Urinary bladder (tissue), 3 donors: ENCODE measurements at regions not wholly inside any gene's neighbourhood (a gene's known extent, or its start where the extent isn't known, plus 50 kb on each side); places are given as distances from the start of the nearest gene placed in this dataset.

Source experiments
- DNase-seq: peaks from one replicate; pipeline ENCODE4 v3.0.0-alpha.2; 2015; ENCODE audit errors: extremely low spot score
- H3K27ac ChIP-seq: one replicate; pipeline ENCODE4 v1.5.1; 2013; ENCODE audit warnings: low read depth, mild to moderate bottlenecking, moderate library complexity
- H3K36me3 ChIP-seq: one replicate; pipeline ENCODE4 v1.6.1; 2013; ENCODE audit warnings: mild to moderate bottlenecking, moderate library complexity; ENCODE audit not compliant: insufficient read depth
- H3K4me1 ChIP-seq: one replicate; pipeline ENCODE4 v1.6.1; 2013; ENCODE audit warnings: mild to moderate bottlenecking, moderate library complexity; ENCODE audit not compliant: insufficient read depth
- H3K4me3 ChIP-seq: one replicate; pipeline ENCODE4 v1.5.1; 2013; ENCODE audit warnings: low read depth, low read length
- WGBS: extraction: QIAGEN DNeasy Blood & Tissue Kit; methylation state at CpG from one replicate; pipeline ENCODE4 v1.1.7; 2013; 5-methylcytosine and 5-hydroxymethylcytosine counted together
- donor health status: healthy with polysubstance abuse.
- donor health status: healthy.

- no peaks in the 10 kb centered on the region for H3K4me1 ChIP-seq
- H3K27ac ChIP-seq, result no peak overlapping the region
- DNase-seq, result no peak
- H3K4me3 ChIP-seq, result no peak overlapping the region
- no peaks in the 10 kb centered on the region for H3K36me3 ChIP-seq
- 90% methylated on average over 7 of the region's 7 CpGs for WGBS
Measured at GRCh38 chr20:61130156-61130555, 121.9 kb upstream of the CDH4 start.

GRCh38 chr20:61131944-61132343 is 120.1 kb upstream of the CDH4 start:
- no peak overlapping the region for H3K27ac ChIP-seq
- DNase-seq, result no peak
- H3K4me1 ChIP-seq, result no peaks in the 10 kb centered on the region
- WGBS, result 85% methylated on average over 9 of the region's 9 CpGs
- H3K4me3 ChIP-seq, result no peak overlapping the region
- no peaks in the 10 kb centered on the region for H3K36me3 ChIP-seq

GRCh38 chr20:61133611-61134010 is 118.5 kb upstream of the CDH4 start:
- Histone ChIP-seq H3K27ac (no peak overlapping the region), H3K36me3 (no peaks in the 10 kb centered on the region), H3K4me1 (no peaks in the 10 kb centered on the region), H3K4me3 (no peak overlapping the region)
- 63% methylated on average over 6 of the region's 6 CpGs for WGBS
- DNase-seq, result no peak

- Histone ChIP-seq H3K27ac (no peak overlapping the region), H3K4me1 (no peaks in the 10 kb centered on the region), H3K4me3 (no peak overlapping the region), H3K36me3 (no peaks in the 10 kb centered on the region)
- whole genome bisulfite sequencing, result 24% methylated on average over 9 of the region's 9 CpGs
- DNase-seq, result no peak
Measured at GRCh38 chr20:61134296-61135030, 117.6 kb upstream of the CDH4 start.

- 58% methylated on average over 11 of the region's 11 CpGs for WGBS
- Histone ChIP-seq H3K4me1 (no peaks in the 10 kb centered on the region), H3K4me3 (no peak overlapping the region), H3K36me3 (no peaks in the 10 kb centered on the region), H3K27ac (no peak overlapping the region)
- DNase-seq, result no peak
Measured at GRCh38 chr20:61135266-61135665, 116.8 kb upstream of the CDH4 start.

- Histone ChIP-seq H3K4me1 (no peaks in the 10 kb centered on the region), H3K36me3 (no peaks in the 10 kb centered on the region), H3K27ac (no peak overlapping the region), H3K4me3 (no peak overlapping the region)
- 12% methylated on average over 15 of the region's 15 CpGs for WGBS
- DNase-seq, result no peak
Measured at GRCh38 chr20:61135968-61136367, 116.1 kb upstream of the CDH4 start.

GRCh38 chr20:61138566-61138965 is 113.5 kb upstream of the CDH4 start:
- 71% methylated on average over 5 of the region's 5 CpGs for WGBS
- H3K36me3 ChIP-seq, result no peaks in the 10 kb centered on the region
- DNase-seq, result no peak
- H3K4me3 ChIP-seq, result no peak overlapping the region
- H3K4me1 ChIP-seq, result no peaks in the 10 kb centered on the region
- H3K27ac ChIP-seq, result no peak overlapping the region

- H3K36me3 ChIP-seq, result no peaks in the 10 kb centered on the region
- no peaks in the 10 kb centered on the region for H3K4me1 ChIP-seq
- no peak overlapping the region for H3K27ac ChIP-seq
- no peak overlapping the region for H3K4me3 ChIP-seq
- DNase-seq, result no peak
- 32% methylated on average over 4 of the region's 4 CpGs for WGBS
Measured at GRCh38 chr20:61139031-61139430, 113.0 kb upstream of the CDH4 start.

GRCh38 chr20:61140576-61140975 is 111.5 kb upstream of the CDH4 start:
- 91% methylated on average over 4 of the region's 4 CpGs for WGBS
- Histone ChIP-seq H3K4me1 (no peaks in the 10 kb centered on the region), H3K4me3 (no peak overlapping the region), H3K36me3 (no peaks in the 10 kb centered on the region), H3K27ac (no peak overlapping the region)
- DNase-seq, result no peak

- Histone ChIP-seq H3K4me3 (no peak overlapping the region), H3K4me1 (no peaks in the 10 kb centered on the region), H3K36me3 (no peaks in the 10 kb centered on the region), H3K27ac (no peak overlapping the region)
- no peak for DNase-seq
- WGBS, result 58% methylated on average over 4 of the region's 4 CpGs
Measured at GRCh38 chr20:61146023-61146422, 106.0 kb upstream of the CDH4 start.

GRCh38 chr20:61149636-61150035 is 102.4 kb upstream of the CDH4 start:
- 64% methylated on average over 5 of the region's 5 CpGs for WGBS

GRCh38 chr20:61157301-61157700 is 94.8 kb upstream of the CDH4 start:
- H3K4me1 ChIP-seq, result no peaks in the 10 kb centered on the region
- no peaks in the 10 kb centered on the region for H3K36me3 ChIP-seq
- no peak overlapping the region for H3K4me3 ChIP-seq
- WGBS, result 91% methylated on average over 8 of the region's 8 CpGs
- DNase-seq, result no peak
- no peak overlapping the region for H3K27ac ChIP-seq

More at GRCh38 chr20:61149636-61150035, 102.4 kb upstream of the CDH4 start:
- Histone ChIP-seq H3K4me1 (no peaks in the 10 kb centered on the region), H3K36me3 (no peaks in the 10 kb centered on the region), H3K27ac (no peak overlapping the region), H3K4me3 (no peak overlapping the region)
- DNase-seq, result no peak

- H3K4me1 ChIP-seq, result no peaks in the 10 kb centered on the region
- 42% methylated on average over 17 of the region's 17 CpGs for WGBS
- H3K36me3 ChIP-seq, result no peaks in the 10 kb centered on the region
- DNase-seq, result no peak
- no peak overlapping the region for H3K27ac ChIP-seq
- H3K4me3 ChIP-seq, result no peak overlapping the region
Measured at GRCh38 chr20:61159957-61160686, 91.9 kb upstream of the CDH4 start.

GRCh38 chr20:61161726-61162390 is 90.2 kb upstream of the CDH4 start:
- Histone ChIP-seq H3K4me3 (no peak overlapping the region), H3K27ac (no peak overlapping the region), H3K4me1 (no peaks in the 10 kb centered on the region), H3K36me3 (no peaks in the 10 kb centered on the region)
- 41% methylated on average over 8 of the region's 8 CpGs for WGBS
- no peak for DNase-seq
